Iris pigment epithelial cell (primary cell): ENCODE measurements at regions not wholly inside any gene's neighbourhood (a gene's known extent, or its start where the extent isn't known, plus 50 kb on each side); places are given as distances from the start of the nearest gene placed in this dataset.

Experiments
- DNase-seq: peaks from one replicate; pipeline ENCODE4 v3.0.0-alpha.2; 2011; ENCODE audit warnings: low read depth

DNA sequence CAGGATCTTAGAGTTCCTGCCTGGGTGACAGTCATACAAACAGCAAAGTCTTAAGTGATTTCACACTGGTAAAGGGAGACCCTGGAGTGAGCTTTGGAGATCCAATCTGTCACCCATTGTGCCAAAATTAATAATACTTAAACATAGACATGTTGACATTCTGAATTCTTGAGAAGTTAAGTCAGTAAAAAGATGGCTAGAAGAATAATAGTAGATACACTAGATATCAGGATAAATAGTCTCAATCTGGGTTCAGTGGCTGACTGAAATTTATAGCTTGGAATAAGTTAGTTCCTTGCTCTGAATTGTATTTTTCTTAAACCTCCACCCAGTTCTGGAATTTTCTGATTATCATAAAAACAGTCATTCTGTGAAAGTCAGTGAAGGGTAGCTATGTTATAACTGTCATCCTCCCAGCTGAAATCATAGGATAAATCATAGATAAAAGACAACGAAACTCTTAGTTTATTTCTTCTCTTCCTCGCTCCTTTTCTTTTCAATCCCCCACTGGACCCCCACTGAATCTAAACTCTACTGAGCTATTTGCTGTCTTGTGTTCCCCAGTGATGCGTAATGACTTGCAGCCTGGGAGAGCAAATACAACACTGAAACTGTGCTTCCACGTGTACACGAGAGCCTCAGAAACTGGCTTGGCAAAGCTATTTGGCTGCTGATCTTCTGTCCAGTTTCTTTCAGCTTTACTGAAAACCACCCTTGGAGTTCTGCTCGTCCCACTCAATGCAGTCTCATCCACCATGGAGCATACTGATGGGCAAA, 175.4 kb upstream of the TP63 start:
- DNase-seq: no peak

DNA sequence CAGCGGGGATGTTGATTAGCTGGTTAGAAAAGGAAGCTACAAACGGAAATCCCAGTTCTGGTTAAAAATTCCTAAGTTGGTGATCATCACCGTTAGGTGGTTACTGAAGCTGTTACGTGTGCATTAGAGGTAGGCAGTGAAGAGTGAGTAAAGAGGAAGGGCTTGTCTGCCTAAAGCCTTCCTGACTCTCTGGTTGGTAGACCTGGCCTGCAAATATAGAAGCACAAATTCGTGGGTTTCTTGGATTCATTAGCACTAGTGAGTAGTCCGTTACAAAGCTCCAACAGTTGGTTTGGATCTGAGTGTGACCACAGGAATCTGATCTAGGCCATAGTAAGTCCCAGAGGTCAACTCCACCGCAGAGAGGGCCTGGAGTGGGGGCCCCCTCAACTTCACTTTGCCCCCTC, 174.0 kb upstream of the TP63 start:
- peak; percentile 43 for DNase-seq

DNA sequence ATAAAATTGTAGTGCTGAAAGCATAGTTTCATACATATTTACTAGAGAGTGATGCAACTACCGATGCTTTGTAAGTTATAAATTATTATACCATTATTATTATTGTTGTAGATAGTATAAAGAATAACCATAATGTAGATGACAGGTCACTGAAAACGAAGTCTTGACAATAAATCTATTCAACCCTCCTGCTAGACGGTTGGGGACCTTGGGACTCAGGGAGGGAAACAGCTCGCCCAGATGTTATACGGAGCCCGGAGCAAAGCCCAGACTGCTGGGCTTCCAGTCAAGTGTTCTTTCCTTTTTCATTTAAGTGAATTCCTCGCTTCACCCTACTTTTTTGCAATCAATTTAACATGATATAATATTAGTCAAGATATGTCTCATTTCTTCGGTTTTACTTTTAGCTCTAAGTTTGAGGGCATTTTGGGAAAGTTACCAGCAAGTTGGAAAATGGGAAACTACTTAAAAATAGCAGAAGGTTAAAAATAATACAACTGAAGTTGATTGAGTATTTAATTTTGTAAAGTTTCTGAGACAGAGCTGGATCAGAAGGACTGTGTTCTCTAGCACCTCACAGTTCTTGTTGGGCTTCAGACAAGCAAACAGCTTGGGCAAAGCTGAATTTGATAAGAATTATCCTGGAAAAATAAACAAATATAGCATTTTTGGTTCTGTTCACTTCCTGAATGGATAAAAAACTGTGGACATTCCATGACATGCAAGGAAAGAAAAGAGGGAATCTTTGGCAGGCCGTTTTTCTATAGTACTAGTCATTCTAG, 173.4 kb upstream of the TP63 start:
- DNase-seq: no peak

DNA sequence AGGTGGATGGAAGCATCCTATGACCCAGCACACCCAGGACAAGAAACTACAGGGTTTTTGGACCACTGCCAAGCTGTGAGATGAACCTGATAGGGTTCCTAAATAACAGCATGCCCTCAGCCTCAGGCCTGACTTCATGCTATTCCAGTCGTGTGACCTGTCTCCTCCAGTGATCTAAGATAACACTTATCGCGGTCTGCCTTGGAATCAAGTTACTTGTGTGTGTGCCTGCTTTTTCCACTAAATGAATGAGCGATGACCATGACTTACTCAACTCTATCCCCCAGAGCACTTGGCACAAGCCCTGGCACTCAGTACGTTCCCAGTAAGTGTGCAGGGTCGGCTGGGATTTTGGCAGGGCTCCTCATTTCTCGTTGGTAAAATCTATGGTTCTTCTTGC, 172.7 kb upstream of the TP63 start:
- peak; percentile 1 for DNase-seq

DNA sequence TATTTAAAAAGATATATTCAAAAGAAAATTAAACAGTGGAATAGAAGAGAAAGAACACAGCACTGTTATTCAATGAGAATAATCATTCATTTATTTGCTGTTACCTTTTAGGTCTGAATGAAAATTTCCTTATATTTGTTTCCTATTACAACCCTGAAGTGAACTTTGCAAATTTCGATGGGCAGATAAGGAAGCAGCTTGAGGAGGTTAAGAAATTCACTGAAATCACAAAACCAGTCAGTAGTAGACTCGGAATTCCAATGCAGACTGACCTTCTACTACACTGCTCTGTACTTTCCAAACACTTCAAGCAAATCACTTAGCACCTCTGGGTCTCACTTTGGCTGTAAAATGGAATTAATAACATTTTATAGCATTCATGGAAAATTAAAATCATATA, 172.0 kb upstream of the TP63 start:
- no peak for DNase-seq

DNA sequence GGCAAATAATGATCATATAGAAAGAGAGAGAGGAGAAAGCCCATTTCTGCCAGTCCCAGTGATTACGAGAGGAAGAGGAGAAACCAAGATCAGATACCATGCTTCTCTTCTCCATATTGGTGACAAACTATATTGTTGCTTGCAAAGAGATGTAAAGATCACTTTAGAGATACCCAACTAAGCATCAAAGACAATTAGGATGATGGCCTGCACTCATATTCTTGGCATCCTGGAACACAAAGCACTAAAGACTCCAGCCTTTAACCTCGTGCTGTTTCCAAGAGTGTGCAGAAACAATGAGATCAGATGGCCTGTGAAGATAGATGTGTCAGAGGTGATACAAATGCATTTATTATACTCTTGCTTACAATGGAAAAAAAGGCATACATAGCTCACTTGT, 170.7 kb upstream of the TP63 start:
- DNase-seq: no peak

DNA sequence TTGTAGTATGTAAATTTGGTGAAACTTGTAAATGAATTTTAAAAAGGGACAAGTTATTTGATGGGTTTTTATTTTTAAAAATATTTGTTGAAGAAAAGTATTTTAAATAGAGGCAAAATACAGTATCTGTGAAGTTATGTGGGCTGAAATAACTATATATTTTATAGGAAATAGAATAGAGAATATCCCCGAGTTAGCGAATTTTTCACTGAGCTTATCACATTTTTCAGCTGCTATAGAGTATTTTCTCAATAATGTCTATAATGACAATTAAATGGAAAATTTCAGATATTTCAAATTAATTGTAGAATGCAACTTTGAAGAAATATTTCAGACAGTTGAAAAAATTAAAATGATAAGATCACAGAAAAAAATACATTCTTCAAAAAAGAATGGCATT, 166.4 kb upstream of the TP63 start:
- DNase-seq: no peak

DNA sequence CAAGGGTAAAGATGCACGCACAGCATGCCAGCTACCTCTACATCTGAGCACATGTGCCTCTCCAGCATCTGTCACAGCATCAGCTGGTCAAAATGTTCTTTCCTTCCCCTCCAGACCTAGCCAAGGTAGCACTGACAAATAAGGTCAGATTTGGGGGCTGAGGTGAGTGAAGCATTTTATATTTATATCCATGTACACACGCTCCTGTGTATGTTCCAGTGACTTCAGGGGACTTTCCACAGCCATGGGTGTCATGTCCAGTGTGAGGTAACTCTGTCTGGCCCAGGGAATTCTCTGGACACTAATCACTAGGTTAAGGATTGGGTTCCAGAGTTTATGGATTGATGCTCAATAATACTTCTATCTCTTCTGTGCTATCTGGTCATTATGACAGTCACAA, 165.2 kb upstream of the TP63 start:
- no peak for DNase-seq

DNA sequence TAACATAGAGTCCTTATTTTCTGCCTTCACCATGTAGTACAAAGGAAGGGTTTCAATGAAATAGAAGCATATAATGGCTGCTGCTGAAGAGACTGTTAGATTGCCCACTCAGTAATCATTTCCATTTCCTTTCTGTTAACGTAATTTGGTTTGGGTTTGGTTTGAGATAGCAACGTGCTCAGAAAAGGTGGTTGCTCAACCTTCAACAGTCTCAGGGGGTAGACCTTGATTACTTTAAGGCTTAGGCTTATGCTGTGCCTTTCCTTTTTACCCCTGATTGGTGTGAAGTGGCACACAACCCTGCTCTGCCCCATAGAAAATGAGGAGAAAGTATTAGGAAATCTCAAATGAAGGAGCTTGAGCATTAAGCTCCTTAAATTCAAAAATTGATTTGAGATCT, 163.7 kb upstream of the TP63 start:
- no peak for DNase-seq

DNA sequence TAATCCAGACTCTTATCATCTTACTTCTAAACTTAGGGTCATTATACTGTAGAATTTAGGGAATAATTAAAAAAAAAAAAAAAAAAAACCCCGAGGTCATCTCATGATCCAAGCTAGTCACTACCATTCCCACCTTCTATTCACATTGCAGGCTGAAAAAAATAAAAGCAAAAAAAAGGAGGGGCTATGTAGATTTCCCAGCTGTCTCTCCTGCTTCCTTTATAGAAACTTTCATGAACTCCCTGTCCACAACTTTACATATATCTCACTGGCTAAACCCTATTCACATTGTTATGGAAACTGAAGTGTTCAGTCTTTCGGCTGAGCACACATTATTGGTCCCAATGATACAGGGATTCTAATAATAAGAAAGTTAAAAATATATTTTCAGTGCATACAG, 156.2 kb upstream of the TP63 start:
- no peak for DNase-seq

DNA sequence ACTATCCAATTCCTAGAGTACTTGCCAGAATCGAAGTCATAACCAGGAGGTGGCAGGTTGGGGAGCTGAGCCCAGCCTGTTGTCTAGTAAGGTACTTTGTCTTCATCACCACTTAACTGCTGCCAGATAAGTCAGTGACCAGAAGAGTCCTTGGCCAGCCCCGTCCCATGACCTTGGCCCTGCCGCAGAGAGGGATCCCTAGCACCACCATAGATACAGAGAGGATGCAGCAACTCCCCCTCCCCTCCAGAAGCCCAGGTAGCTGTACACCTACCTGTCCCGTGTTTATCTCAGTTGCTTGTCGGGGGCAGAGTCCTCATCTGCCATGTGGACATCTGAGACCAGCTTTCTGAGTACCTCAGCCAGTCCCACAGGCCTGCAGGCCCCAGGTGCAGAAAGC, 153.6 kb upstream of the TP63 start:
- DNase-seq: no peak

DNA sequence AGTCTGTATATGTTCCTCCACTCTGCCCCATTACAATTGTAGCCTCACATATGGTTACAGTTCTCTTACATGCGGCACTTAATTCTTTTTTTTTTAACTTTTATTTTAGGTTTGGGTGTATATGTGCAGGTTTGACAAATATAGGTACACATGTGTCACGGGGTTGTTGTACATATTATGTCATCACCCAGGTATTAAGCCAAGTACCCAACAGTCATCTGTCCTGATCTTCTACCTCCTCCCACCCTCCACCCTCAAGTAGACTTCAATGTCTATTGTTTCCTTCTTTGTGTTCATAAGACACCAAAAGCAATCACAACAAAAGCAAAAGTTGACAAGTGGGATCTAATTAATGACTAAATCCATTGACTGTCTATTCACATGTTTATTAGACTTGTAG, 144.6 kb upstream of the TP63 start:
- DNase-seq: no peak

DNA sequence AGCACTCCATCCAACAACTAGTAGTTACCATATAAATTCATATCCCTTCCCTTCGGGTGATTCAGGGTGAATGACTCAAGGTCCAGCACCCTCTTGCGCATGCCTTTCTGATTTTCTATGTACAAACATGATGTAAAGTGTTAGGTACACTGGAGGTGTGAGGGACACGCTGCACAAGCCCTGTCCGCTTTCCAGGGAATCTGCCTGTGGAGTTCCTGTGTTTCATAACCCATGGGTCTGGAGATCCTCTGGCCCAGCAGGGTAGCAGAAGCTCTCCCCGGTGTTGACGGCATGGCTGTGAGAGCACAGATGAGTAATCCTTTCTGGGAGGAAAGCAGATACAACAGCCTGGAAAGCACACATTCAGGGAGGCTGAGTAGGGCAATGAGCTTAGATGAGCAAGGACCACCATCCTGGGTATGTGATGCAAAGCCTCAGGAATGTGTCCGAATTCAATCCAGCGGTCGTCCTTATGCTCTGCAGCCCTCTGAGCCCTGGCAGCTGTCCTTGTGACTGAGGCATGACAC, 142.9 kb upstream of the TP63 start:
- peak; percentile 47 for DNase-seq

DNA sequence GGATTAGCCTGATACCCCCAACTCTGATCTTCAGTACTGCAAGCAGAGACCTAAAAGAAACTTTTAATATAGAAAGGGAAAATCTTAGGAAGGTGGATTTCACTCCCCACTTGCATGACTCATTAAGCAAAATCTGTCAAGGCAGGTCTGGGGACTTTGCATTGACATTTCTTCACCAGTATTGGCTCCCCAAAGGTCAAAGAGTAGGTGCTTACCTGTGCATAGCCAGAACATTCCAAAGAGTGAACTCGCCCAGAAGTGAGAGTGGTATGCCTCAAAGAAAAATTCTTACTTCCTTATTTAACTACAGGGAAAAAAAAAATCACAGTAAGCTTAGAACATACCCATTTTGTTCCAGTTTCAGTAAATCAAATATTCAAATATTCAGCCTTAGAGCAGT, 140.9 kb upstream of the TP63 start:
- DNase-seq: no peak

DNA sequence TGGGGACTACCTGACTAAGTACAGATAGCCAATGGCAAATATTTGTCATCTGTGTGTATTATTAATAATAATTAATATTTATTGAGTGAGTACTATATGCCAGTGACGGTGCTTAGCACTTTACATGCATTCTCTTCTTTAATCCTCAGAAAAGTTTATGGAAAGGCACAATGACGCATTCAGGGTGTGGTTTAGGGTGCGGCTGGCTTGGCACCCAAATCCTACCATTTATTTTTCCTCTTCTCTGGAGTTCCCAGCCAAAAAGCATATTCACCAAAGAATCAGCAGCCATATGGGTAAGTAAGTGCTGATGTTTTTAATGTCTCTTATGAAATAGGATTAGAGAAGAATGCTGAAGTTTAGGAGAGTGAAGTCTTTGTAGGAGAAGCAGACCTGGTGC, 140.4 kb upstream of the TP63 start:
- DNase-seq: no peak

DNA sequence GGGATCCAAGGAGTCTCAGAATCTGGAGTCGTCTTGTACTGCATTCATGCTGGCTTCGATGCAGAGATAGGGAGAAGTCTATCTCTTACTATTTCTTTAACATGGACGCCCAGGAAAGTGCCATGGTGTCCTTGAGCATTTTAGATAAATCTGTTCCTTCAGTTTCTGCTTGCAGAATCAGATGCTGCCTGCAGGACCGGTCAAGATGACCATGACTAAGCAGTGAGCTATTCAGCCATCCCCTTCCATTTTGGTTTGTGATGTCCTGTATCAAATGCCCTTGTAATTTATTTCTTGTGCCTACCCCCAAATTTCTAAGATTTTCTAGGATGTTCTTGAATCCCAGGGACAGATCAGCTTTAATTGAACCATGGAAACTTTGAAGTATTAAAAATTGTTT, 139.4 kb upstream of the TP63 start:
- DNase-seq: no peak

DNA sequence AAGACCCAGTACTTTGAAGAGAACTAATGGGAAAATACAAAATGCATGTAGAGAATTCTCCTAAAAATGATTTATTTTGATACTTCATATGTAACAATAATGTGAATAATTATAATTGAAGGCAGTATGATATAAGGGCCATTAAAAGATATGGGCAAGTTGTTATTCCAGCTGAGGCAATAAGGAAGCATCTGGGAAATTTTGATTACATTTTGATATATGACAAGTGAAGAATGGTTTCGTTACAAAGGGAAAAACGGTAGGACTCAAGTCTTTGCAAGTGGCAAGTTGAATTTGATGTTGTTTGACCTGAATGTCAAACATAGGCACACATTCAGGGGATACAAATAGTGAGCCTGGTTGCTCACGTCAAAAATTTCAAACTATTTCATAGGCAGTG, 137.9 kb upstream of the TP63 start:
- DNase-seq: no peak

DNA sequence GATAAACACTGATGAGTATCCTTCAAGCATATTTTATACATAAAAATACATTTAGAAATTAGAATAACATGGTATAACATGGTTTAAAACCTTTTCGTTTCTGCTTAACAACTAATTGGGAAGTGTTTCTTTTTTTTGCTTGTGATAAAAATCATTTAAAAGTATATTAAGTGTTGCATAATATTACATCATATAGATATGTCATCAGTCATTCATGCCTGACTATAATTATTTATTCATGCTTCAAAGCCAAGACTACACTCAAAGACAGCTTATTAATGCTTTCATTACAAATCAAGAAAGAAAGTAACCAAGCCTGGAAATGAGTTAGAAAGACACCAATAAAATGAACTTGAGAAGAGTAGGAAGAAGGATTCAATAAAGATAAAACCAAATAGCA, 136.6 kb upstream of the TP63 start:
- DNase-seq: no peak

DNA sequence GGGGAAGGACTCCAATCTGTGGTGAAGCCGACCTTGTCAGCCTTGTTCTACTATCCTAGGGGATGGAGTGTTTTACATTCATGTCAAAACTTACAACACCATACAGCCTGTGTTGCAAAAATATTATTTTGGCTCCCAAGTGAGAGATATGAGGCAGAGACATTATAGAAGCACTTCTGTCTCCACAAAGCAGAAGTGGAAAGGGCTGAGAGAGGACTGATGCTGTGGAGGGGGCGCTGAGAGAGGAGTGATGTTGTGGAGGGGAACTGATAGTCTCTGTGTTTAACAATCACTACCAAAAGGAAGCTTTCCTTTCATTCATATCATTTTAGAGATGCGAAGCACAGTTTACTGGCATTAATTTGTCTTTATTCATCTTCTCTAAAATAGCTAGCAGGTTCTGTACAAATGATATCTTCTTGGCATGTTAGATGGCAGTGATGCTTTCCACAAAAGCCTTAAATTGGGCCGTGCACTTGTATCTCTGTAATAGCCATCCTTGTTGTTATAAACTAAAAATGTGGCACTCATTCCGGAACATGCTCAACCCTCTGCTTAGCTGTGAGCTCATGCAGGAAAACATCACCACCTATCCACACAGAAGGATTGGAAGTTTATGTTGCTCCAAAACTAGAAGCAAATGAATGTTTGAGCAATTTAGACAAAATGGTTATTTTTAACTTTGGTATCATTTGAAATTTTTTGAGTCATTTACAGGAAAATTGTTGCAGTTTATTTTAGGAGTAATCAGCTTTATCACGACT, 134.6 kb upstream of the TP63 start:
- DNase-seq: no peak

DNA sequence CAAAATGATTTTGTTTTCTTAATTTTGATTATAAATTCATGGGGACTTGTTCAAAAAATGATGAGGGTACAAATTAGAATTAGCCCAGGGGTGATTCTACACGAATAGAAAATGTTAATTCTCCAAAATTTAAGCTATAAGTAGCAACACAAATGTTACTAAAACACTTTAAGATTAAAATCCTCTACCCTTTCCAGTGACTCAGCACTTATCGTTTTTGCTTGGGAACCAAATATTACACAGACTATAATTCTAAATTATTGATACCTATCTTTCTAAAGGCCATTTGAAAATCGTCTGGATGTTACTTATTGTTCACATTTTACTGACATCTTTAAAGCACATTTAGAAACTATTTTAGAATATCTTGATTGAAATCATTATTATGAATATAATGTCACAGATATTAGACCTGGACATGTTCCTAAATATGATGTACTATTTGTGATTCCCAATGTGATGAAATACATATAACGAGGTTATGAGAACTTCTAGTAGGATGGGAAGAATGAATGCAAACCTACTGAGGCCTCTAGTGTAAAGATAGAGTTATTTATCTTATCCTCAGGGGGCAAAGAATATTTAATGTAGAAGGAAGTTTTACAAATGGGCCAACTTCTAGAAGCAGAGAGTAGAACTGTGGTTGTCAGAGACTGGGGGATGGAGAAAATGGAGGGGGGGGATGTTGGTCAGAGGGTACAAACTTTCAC, 132.0 kb upstream of the TP63 start:
- DNase-seq: no peak

DNA sequence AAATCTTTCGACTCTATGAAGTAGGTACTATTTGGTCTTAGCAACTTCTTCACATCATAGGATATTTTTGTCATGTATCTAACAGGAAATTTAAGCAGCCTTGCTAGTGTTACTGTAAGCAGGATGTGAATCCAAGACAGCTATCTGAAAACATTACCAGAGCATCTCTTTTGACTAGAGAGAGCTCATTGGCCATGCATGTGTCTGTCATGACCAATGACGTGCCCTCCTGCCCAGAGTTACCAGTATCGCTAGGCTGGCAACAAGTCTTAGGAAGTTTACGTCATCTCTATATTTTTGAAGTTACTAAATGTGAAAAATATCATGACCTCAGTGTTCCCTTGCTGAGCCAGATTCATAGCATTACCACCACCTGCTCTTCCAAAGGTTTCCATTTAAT, 130.9 kb upstream of the TP63 start:
- no peak for DNase-seq
